ENCODE measurements at regions not wholly inside any gene's neighbourhood (a gene's known extent, or its start where the extent isn't known, plus 50 kb on each side); places are given as distances from the start of the nearest gene placed in this dataset.

GRCh38 chr3:109387201-109387600, 49.9 kb upstream of the DPPA4 start:
- Histone ChIP-seq H3K4ac (ENCODE audit: low read depth, low read length) (no peak overlapping the region), H3K4me2 (ENCODE audit: insufficient read depth, insufficient read length, low read length) (no peak overlapping the region), H2BK15ac (ENCODE audit: low read depth, low read length) (no peak overlapping the region), H3K23ac (ENCODE audit: insufficient read length, low read depth, low read length) (no peak overlapping the region), H4K5ac (ENCODE audit: insufficient read length, low read depth, low read length) (no peak overlapping the region), H2BK5ac (ENCODE audit: insufficient read length, low read length) (no peak overlapping the region), H3K4me1 (ENCODE audit: insufficient read depth, low read length) (no peaks in the 10 kb centered on the region; the same call in 1 of the 2 replicates), H3K9me3 (ENCODE audit: control insufficient read depth, low read depth, low read length) (no peaks in the 10 kb centered on the region), H2BK20ac (ENCODE audit: low read depth, low read length, poor library complexity, severe bottlenecking) (no peak overlapping the region), H2AFZ (ENCODE audit: low read length) (no peak overlapping the region), H3K23me2 (ENCODE audit: insufficient read length, low read depth, low read length, poor library complexity, severe bottlenecking) (no peaks in the 10 kb centered on the region), H3K79me1 (ENCODE audit: insufficient read depth, low read depth, low read length, poor library complexity, severe bottlenecking) (no peaks in the 10 kb centered on the region), H4K20me1 (ENCODE audit: control insufficient read depth, insufficient read depth, insufficient read length) (no peaks in the 10 kb centered on the region), H4K91ac (ENCODE audit: insufficient read length, low read depth, low read length) (no peak overlapping the region), H2BK120ac (ENCODE audit: low read depth, low read length, poor library complexity, severe bottlenecking) (no peak overlapping the region), H3K79me2 (ENCODE audit: insufficient read depth, low read length) (no peaks in the 10 kb centered on the region), H3K14ac (ENCODE audit: insufficient read depth, low read length) (no peak overlapping the region), H3K9ac (ENCODE audit: extremely low read depth, insufficient read length, low read length) (no peak overlapping the region), H3K27ac (ENCODE audit: insufficient read length, low read depth, low read length) (no peak overlapping the region), H3K18ac (ENCODE audit: insufficient read length, low read depth, low read length) (no peak overlapping the region), H3K27me3 (ENCODE audit: insufficient read depth, low read length) (no peaks in the 10 kb centered on the region), H2BK12ac (ENCODE audit: insufficient read length, low read depth, low read length) (no peak overlapping the region), H2AK5ac (ENCODE audit: insufficient read length, low read length) (no peak overlapping the region), H3T11ph (ENCODE audit: low read length) (no peak overlapping the region), H3K56ac (ENCODE audit: insufficient read length, low read depth, low read length) (no peak overlapping the region), H4K8ac (replicated peaks; ENCODE audit: insufficient read length, low read depth, low read length) (no peak overlapping the region)
- Mint-ChIP-seq H3K27me3 (ENCODE audit: low read depth) (no peaks in the 10 kb centered on the region), H3K9me3 (no peaks in the 10 kb centered on the region), H3K4me1 (peaks cover 17 to 36% of the 10 kb centered on the region in 2 experiments), H3K27ac (no peak overlapping the region), H3K4me3 (no peak overlapping the region), H3K36me3 (ENCODE audit: insufficient read depth in 1 of 3, low read depth in 3 of 3) (no peaks in the 10 kb centered on the region)
- no peak for TF ChIP-seq CTCF (conservative IDR thresholded peaks at IDR 0.05)
- no CpG with 5 or more reads among the region's 1 CpG for WGBS (ENCODE audit: extremely low coverage, insufficient read length, low lambda C conversion rate)
- no peak for DNase-seq

All from H9 (cell line).